ENCODE measurements at regions not wholly inside any gene's neighbourhood (a gene's known extent, or its start where the extent isn't known, plus 50 kb on each side); places are given as distances from the start of the nearest gene placed in this dataset.

- no peak for DNase-seq (ENCODE audit: low read depth, low spot score)
- in situ Hi-C loops (cut with HindIII; ENCODE audit: low sequenced_read_pairs) = no loop called here
- no peak for TF ChIP-seq CTCF (IDR thresholded peaks at IDR 0.05; ENCODE audit: low read depth, low read length)
- no peak overlapping the region for H3K4me3 ChIP-seq (ENCODE audit: low read depth, low read length)
Measured at GRCh38 chr4:33072298-33073089, 2352.3 kb downstream of the PCDH7 start.

- peak; percentile 38 for DNase-seq (ENCODE audit: low read depth, low spot score)
- no peak for TF ChIP-seq CTCF (IDR thresholded peaks at IDR 0.05; ENCODE audit: low read depth, low read length)
- H3K4me3 ChIP-seq (ENCODE audit: low read depth, low read length) = no peak overlapping the region
- in situ Hi-C loops (cut with HindIII; ENCODE audit: low sequenced_read_pairs) = no loop called here
Measured at GRCh38 chr4:33073811-33074210, 2353.6 kb downstream of the PCDH7 start.

- H3K4me3 ChIP-seq (ENCODE audit: low read depth, low read length) = no peak overlapping the region
- TF ChIP-seq CTCF (IDR thresholded peaks at IDR 0.05; ENCODE audit: low read depth, low read length) = no peak
- no peak for DNase-seq (ENCODE audit: low read depth, low spot score)
- in situ Hi-C loops (cut with HindIII; ENCODE audit: low sequenced_read_pairs) = no loop called here
Measured at GRCh38 chr4:33078145-33078544, 2358.0 kb downstream of the PCDH7 start.

- no peak for DNase-seq (ENCODE audit: low read depth, low spot score)
Measured at GRCh38 chr4:33080275-33080674, 2360.1 kb downstream of the PCDH7 start.

GRCh38 chr4:33085709-33086108 lies 2365.5 kb downstream of the PCDH7 start:
- DNase-seq (ENCODE audit: low read depth, low spot score) = no peak
- H3K4me3 ChIP-seq (ENCODE audit: low read depth, low read length) = no peak overlapping the region
- in situ Hi-C loops (cut with HindIII; ENCODE audit: low sequenced_read_pairs) = no loop called here
- TF ChIP-seq CTCF (IDR thresholded peaks at IDR 0.05; ENCODE audit: low read depth, low read length) = no peak

More at GRCh38 chr4:33080275-33080674, 2360.1 kb downstream of the PCDH7 start:
- in situ Hi-C loops (cut with HindIII; ENCODE audit: low sequenced_read_pairs) = no loop called here
- no peak overlapping the region for H3K4me3 ChIP-seq (ENCODE audit: low read depth, low read length)
- TF ChIP-seq CTCF (IDR thresholded peaks at IDR 0.05; ENCODE audit: low read depth, low read length) = no peak

GRCh38 chr4:33086331-33086925 lies 2366.3 kb downstream of the PCDH7 start:
- H3K4me3 ChIP-seq (ENCODE audit: low read depth, low read length) = no peak overlapping the region
- no peak for TF ChIP-seq CTCF (IDR thresholded peaks at IDR 0.05; ENCODE audit: low read depth, low read length)
- in situ Hi-C loops (cut with HindIII; ENCODE audit: low sequenced_read_pairs) = no loop called here
- no peak for DNase-seq (ENCODE audit: low read depth, low spot score)

Measured in astrocyte of the spinal cord (primary cell).